GM18858 (cell line): ENCODE measurements at regions not wholly inside any gene's neighbourhood (a gene's known extent, or its start where the extent isn't known, plus 50 kb on each side); places are given as distances from the start of the nearest gene placed in this dataset.
"Not testable (repeated sequence)": the region's sequence is repeated elsewhere in the genome, so short reads cannot be mapped to it uniquely, and the experiment has no call there.

Experiments
- ATAC-seq: cut with Tn5 transposase; IDR thresholded peaks from one replicate; pipeline ENCODE4 v1.9.1; 2021; ENCODE audit not compliant: unreplicated experiment

DNA sequence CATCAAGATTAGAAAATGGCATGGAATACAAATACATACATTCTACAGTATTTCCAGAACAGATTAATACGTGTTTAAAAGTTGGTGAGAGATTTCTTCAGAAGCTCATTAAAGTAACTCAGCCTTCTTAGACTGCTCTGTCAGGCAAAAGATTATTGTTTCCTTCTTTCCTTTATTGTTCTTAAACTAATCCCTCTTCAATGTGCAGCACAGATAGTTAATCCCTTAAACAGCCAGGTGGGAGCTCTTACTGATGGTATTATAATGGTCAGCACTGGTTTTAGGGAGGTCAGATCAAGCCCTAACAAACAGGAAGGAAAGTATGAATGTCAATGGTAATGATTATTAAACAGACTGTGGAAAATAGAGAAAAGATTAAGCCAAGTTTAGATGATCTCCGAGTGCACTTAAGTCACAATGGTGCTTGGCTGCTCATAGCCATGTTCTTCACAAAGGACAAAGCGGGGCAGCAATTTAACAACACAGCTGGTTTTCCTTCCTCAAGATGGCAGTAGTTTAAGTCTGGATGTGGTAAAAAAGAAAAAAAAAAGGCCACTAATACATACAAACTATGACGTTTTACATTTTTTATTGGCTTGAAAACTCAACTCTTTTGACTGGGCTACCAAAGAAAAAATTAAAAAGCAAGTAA lies 992.6 kb downstream of the PCDH9 start:
- no peak for ATAC-seq

- no peak for ATAC-seq
Observed at GRCh38 chr13:66234159-66234558, 996.0 kb downstream of the PCDH9 start.

DNA sequence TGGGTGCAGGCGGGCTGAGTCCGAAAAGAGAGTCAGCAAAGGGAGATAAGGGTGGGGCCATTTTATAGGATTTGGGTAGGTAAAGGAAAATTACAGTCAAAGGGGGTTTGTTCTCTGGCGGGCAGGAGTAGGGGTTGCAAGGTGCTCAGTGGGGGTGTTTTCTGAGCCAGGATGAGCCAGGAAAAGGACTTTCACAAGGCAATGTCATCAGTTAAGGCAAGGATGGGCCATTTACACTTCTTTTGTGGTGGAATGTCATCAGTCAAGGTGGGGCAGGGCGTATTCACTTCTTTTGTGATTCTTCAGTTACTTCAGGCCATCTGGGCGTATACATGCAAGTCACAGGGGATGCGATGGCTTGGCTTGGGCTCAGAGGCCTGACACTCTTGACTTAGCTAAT lies 998.2 kb downstream of the PCDH9 start:
- not testable (repeated sequence) for ATAC-seq

GRCh38 chr13:66225072-66225471 lies 1005.1 kb downstream of the PCDH9 start:
- ATAC-seq, result no peak

- ATAC-seq, result no peak
Observed at GRCh38 chr13:66224663-66225062, 1005.5 kb downstream of the PCDH9 start.

GRCh38 chr13:66222926-66223325 lies 1007.2 kb downstream of the PCDH9 start:
- ATAC-seq, result peak; percentile 74

DNA sequence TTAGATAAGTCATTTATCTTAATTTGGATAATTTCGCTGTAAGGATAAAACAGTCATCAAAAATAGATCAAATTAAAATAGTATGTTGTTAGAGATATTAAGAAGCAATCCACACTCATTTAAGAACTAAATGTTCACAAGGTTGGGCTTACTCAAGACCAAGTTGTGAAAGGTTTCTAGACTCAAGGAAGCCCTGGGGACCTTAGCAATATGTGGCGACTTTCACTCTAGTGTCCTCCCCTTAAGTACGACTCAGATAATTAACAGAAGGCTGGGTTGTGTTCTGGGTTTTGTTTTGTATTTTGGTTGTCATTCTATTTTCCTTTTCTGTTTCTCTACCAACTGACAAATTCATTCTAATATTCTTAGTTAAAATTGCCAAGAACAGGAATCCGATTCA lies 1008.0 kb downstream of the PCDH9 start:
- ATAC-seq, result no peak

GRCh38 chr13:66219506-66219905 lies 1010.6 kb downstream of the PCDH9 start:
- no peak for ATAC-seq

DNA sequence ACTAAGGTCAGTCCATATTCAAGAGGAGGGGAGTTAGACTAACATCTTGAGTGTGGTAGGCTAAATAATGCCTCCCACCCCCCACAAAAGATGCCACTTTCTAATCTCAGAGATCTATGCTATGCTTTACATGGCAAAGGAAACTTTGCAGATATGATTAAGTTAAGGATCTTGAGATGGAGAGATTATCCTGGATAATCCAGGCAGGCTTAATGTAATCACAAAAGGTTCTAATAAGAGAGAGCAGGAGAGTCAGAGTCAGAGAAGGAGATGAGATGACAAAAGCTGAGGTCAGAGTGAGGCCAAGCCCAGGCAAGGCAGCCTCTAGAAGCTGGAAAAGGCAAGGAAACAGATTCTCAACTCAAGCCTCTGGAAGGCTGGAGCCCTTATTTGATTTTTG lies 1011.6 kb downstream of the PCDH9 start:
- ATAC-seq, result no peak

DNA sequence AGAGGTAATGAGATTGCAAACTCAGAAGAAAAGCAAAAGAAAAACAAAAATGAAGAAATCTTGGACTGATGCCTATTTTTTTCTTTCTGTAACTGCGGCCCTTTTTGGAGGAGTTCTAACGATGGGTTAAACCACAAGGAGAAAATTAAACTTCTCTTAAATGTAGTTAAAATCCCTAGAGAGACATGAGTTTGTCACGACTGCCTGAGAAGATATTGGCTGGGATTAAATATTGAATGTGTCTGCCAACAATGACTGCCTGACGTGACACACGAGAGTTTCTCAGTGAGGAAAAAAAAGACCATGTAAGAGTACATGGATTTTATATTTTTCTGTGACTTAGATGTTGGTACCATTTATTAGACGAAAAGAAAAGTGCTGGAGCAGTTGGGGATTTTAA lies 1013.4 kb downstream of the PCDH9 start:
- no peak for ATAC-seq

DNA sequence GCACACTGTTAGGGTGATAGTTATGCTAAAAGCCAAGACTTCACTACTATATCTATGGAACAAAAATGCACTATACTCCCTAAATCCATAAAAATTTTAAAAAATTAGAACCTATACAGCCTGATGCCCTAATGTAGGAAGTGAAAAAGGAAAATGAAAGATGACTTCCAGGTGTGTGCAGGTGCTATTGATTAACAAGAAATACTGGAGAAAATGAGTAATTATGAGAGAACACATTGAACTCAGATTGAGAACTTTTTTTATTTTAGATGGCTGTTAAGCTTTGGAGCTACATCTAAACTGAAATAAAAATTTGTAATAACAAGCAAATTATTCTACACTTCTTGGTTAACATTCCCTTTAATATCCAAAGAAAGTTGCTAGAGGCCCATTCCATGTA lies 1015.7 kb downstream of the PCDH9 start:
- ATAC-seq, result no peak

- ATAC-seq, result peak; percentile 74
Observed at GRCh38 chr13:66212511-66212910, 1017.6 kb downstream of the PCDH9 start.

DNA sequence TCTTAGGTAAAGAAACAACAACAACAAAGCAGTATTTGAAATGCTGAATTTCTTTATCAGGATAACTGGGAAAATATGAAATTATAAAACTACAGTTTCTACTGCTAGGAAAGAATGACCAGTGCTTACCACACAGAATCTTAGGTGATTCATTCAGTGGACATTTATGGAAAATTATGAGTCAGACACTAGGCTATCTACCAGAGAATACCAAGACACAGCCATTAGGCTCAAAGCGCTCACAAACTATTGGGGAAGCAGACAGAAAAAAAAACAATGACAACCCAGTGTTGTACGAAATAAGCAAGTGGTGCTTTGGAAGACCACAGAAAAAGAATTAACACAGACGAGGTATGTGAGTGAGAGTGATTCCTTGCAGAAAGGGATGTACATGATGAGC lies 1019.5 kb downstream of the PCDH9 start:
- ATAC-seq, result no peak

GRCh38 chr13:66208589-66208988 lies 1021.5 kb downstream of the PCDH9 start:
- ATAC-seq, result no peak

DNA sequence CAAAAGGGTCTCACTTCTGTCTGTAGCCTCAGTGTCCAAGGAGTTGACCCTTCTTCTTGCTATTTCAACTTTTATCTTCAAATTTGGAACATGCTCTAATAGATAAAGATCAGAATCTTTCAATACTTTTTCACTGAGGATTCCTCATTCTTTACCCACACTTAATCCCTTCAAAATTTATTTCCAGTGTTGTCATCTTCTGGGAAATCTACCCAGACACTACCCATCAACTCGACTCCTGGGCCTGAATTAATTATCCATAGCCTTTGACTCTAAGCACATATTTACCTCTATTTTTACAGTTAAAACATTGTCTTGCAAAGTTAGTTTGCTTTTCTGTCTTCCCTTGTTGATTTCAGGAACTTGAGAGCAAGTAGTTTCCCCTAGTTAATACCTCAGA lies 1022.5 kb downstream of the PCDH9 start:
- ATAC-seq, result no peak

GRCh38 chr13:66205807-66206206 lies 1024.3 kb downstream of the PCDH9 start:
- no peak for ATAC-seq

DNA sequence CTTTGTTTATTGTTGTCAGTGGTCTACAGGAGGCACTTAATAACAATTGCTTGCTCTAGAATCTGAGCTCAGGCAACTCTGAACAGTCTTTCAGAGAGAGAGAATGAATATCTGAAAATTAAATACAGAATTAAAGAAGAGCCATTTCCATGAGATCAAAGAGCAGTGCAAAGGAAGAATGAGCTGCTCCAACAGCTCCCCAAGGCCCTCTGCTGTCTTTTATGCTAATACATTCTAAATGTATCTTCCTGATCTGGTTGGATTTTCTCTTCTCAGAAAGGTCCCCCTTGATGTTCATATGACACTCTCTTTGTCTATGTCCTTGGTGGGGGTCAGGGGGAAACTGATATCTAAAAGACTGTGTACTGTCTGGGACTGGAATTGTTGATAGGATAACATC lies 1029.6 kb downstream of the PCDH9 start:
- ATAC-seq, result no peak

GRCh38 chr13:66195238-66195637 lies 1034.9 kb downstream of the PCDH9 start:
- no peak for ATAC-seq

- no peak for ATAC-seq
Observed at GRCh38 chr13:66189986-66190385, 1040.2 kb downstream of the PCDH9 start.

DNA sequence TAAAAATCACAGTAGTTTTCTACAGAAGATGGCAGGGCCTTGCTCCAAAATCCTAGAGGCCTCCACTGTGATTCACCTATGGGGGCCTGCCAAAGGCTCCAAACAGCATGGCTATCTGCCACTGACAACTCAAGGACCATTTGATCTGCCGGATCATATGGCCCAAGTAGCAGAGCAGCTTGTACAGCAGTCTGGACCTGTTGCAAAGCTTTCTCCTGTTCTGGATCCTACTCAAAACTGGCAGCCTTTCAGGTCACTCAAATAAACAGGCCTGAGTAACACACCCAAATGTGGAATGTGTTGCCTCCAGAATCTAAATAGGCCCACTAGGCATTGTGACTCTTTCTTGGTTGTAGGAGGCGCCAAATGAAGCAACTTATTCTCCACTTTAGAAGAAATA lies 1049.3 kb downstream of the PCDH9 start:
- no peak for ATAC-seq

GRCh38 chr13:66171920-66172319 lies 1058.2 kb downstream of the PCDH9 start:
- ATAC-seq, result no peak

DNA sequence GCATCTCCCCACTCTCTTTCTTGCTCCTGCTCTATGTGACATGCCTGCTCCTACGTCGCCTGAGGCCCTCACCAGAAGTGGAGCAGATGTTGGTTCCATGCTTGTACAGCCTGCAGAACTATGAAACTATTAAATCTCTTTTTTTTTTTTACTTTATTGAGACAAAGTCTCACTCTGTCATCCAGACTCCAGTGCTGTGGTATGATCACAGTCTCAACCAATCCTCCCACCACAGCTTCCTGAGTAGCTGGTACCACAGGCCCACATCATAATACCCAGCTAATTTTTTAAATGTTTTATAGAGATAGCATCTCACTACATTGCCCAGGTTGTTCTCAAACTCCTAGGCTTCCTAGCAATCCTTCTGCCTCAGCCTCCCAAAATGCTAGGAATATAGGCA lies 1067.7 kb downstream of the PCDH9 start:
- no peak for ATAC-seq

DNA sequence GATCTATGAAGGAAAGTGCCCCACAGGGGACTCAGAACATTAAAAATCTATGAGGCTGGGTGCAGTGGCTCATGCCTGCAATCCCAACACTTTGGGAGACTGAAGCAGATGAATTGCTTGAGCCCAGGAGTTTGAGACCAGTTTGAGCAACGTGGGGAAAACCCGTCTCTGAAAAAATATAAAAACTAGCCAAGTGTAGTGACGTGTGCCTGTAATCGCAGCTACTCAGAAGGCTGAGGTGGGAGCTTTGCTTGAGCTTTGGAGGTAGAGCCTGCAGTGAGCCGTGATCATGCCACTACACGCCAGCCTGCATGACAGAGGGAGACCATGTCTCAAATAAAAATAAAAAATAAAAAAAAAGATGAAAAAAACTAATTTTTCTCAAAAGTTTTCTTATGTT lies 1070.6 kb downstream of the PCDH9 start:
- ATAC-seq, result peak; percentile 87
